ENCODE measurements at regions not wholly inside any gene's neighbourhood (a gene's known extent, or its start where the extent isn't known, plus 50 kb on each side); places are given as distances from the start of the nearest gene placed in this dataset.

DNA sequence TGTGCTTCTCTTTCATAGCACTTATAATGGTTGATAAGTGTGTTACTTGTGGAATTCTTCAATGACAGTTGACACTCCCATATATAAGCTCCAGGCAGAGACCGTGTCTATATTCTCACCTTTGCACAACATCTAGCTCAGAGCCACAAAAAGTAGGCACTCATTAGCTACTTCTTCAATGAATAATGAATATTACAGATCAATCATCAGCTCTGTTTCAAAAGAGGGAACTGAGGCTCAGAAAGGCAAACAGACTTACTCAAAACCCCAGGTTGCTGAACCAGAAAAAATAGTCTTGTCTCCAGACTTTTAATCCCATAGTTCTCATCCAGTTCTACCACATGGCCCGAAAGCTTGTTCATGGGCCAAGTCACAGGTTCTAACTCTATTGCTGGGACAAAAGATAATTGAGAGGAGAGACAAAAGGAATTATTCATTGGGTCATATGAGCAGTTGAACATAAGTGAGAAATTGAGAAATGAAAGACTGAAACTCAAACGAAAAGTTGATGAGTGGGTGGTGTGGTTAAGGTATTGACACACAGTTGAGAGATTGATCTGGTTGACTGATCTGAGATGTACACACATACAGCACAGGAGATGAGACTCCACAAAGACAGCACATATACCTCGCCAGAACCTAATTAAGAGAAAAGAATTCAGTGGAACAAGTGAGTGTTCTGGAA, 381.6 kb downstream of the EFNA5 start:
- no peak overlapping the region for H3K27ac ChIP-seq
- H3K9me3 ChIP-seq (ENCODE audit: low read depth, low read length): no peaks in the 10 kb centered on the region
- TF ChIP-seq POLR2AphosphoS5 (IDR thresholded peaks at IDR 0.05; ENCODE audit: borderline replicate concordance, low read depth, low read length) (no peak), FOXP2 (optimal IDR thresholded peaks at IDR 0.05; ENCODE audit: control extremely low read depth, extremely low read length, insufficient read depth) (no peak), EZH2 (IDR thresholded peaks at IDR 0.05) (no peak)
- H3K4me3 ChIP-seq: no peak overlapping the region
- H3K9ac ChIP-seq (ENCODE audit: insufficient read length): no peak overlapping the region
- no peak for DNase-seq (ENCODE audit: low read depth, low spot score)
- no peaks in the 10 kb centered on the region for H3K36me3 ChIP-seq (ENCODE audit: insufficient read depth, low read length)

DNA sequence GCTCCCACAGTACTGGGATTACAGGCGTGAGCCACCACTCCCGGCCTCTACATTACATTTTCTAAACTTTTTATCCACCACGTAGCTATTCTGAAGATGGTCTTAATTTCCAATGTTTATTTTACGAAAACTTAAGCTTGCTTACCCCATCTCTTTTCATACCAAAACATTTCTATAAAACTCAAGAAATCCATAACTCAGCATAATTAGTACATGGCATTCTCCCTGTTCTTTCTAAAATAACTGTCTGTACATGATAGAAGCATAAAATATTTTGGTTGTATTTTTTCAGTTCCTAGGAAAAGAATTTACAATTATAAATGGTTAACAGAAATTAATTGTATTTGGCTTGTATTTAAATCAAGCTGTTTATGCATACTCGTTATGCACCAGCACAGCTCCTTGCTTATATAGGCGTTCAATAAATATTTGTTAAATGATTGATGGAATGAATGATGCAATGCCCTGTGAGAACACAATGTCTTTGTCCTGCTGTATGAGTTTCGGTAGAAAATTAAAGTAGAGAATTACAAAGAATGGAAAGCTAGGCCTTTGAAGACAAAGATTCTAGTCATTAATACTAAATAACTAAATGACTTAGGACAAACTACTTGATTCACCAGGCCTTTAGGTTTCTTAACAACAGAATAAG, 384.2 kb downstream of the EFNA5 start:
- no peak for DNase-seq (ENCODE audit: low read depth, low spot score)
- no peaks in the 10 kb centered on the region for H3K9me3 ChIP-seq (ENCODE audit: low read depth, low read length)
- no peaks in the 10 kb centered on the region for H3K36me3 ChIP-seq (ENCODE audit: insufficient read depth, low read length)
- H3K4me3 ChIP-seq: no peak overlapping the region
- H3K27ac ChIP-seq: no peak overlapping the region
- no peak for TF ChIP-seq FOXP2 (optimal IDR thresholded peaks at IDR 0.05; ENCODE audit: control extremely low read depth, extremely low read length, insufficient read depth)
- H3K9ac ChIP-seq (ENCODE audit: insufficient read length): no peak overlapping the region

DNA sequence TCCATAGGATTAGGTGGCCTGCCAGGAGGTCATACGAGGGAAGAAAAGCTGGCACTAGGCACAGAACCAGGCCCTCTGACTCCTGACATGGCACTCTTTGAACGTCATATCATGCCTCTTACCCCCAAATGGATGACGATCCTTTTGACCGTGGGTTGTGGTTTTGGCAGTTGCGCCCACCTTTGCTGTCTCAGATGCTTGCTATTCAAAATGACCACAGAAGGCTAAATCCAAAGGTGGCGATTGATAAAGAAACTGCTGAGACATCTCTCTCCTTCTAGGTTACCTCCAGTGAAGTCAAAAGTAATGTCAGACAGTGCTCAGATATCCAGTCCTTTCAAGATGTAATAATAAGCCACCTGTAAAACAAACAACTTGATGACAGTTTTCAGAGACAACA, 385.0 kb downstream of the EFNA5 start:
- TF ChIP-seq EZH2 (IDR thresholded peaks at IDR 0.05) (no peak), FOXP2 (optimal IDR thresholded peaks at IDR 0.05; ENCODE audit: control extremely low read depth, extremely low read length, insufficient read depth) (no peak), POLR2AphosphoS5 (IDR thresholded peaks at IDR 0.05; ENCODE audit: borderline replicate concordance, low read depth, low read length) (no peak)
- no peak for DNase-seq (ENCODE audit: low read depth, low spot score)
- Histone ChIP-seq H3K36me3 (ENCODE audit: insufficient read depth, low read length) (no peaks in the 10 kb centered on the region), H3K4me3 (no peak overlapping the region), H3K27ac (no peak overlapping the region), H3K9me3 (ENCODE audit: low read depth, low read length) (no peaks in the 10 kb centered on the region), H3K9ac (ENCODE audit: insufficient read length) (no peak overlapping the region)

DNA sequence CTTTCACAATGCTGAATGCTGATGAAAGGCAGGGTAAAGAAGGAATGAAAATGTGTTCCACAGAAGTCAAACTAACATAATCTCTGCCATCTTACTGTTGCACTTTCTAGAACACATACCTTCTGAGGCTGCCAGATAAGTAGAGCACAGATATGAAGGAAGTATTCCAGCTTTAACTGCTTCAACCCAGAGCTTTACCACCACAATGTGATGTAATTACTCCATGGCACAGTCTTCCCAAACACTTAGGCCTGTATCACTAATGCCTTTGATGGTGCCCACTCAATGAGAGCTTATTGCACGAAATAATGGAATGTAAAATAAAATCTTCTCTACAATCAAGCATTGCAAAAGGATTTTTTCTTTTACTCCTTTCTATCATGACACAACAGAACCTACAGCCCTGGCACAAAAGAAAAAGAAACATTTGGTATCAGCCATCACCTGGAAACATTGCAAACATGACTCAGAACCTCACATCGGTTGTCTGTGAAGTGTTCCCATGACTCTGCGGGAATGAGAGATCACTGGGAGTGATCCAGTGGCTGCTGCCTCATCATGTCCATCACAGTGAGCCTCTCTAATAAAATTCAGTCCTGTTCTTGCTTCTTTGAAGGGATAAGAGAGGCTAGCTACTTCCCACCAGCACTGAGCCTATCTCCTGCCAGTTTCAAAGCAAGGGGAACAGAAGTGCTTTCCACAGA, 385.8 kb downstream of the EFNA5 start:
- H3K27ac ChIP-seq: no peak overlapping the region
- no peaks in the 10 kb centered on the region for H3K9me3 ChIP-seq (ENCODE audit: low read depth, low read length)
- no peak for DNase-seq (ENCODE audit: low read depth, low spot score)
- H3K9ac ChIP-seq (ENCODE audit: insufficient read length): no peak overlapping the region
- H3K4me3 ChIP-seq: no peak overlapping the region
- TF ChIP-seq EZH2 (IDR thresholded peaks at IDR 0.05): no peak
- no peak for TF ChIP-seq POLR2AphosphoS5 (IDR thresholded peaks at IDR 0.05; ENCODE audit: borderline replicate concordance, low read depth, low read length)
- TF ChIP-seq FOXP2 (optimal IDR thresholded peaks at IDR 0.05; ENCODE audit: control extremely low read depth, extremely low read length, insufficient read depth): no peak
- H3K36me3 ChIP-seq (ENCODE audit: insufficient read depth, low read length): no peaks in the 10 kb centered on the region

DNA sequence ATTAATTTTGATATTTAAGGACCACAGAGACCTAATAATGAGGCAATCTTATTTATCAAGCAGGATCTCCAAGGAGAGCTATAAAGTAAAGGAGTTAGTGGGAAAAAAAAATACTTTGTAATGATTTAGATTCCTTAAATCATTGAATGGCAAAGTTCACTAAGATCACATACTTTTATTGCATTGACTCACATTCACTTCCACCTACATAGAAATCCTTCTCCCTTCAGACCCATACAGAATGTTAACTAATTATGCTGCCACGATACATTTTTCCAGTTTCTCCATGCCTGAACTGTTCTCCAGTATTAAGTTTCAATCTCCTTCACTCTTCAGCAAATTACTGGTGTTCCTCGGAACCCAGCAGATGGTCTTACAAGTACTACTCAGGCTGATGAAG, 388.7 kb downstream of the EFNA5 start:
- Histone ChIP-seq H3K4me3 (no peak overlapping the region), H3K9me3 (ENCODE audit: low read depth, low read length) (no peaks in the 10 kb centered on the region), H3K9ac (ENCODE audit: insufficient read length) (no peak overlapping the region), H3K27ac (no peak overlapping the region), H3K36me3 (ENCODE audit: insufficient read depth, low read length) (no peaks in the 10 kb centered on the region)
- no peak for TF ChIP-seq EZH2 (IDR thresholded peaks at IDR 0.05)
- TF ChIP-seq FOXP2 (optimal IDR thresholded peaks at IDR 0.05; ENCODE audit: control extremely low read depth, extremely low read length, insufficient read depth): no peak
- TF ChIP-seq POLR2AphosphoS5 (IDR thresholded peaks at IDR 0.05; ENCODE audit: borderline replicate concordance, low read depth, low read length): no peak
- DNase-seq (ENCODE audit: low read depth, low spot score): no peak

DNA sequence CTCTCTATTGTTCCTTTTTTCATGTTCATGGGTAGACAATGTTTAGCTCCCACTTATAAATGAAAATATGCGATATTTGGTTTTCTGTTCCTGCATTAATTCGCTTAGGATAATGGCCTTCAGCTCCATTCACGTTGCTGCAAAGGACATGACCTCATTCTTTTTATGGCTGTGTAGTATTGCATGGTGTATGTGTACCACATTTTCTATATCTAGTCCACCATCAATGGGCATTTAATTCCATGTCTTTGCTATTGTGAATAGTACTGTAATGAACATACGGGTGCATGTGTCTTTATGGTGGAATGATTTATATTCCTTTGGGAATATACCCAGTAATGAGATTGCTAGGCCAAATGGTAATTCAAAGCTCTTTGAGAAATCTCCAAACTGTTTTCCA, 392.0 kb downstream of the EFNA5 start:
- no peak overlapping the region for H3K9ac ChIP-seq (ENCODE audit: insufficient read length)
- H3K36me3 ChIP-seq (ENCODE audit: insufficient read depth, low read length): no peaks in the 10 kb centered on the region
- DNase-seq (ENCODE audit: low read depth, low spot score): no peak
- no peak overlapping the region for H3K4me3 ChIP-seq
- H3K27ac ChIP-seq: no peak overlapping the region
- no peaks in the 10 kb centered on the region for H3K9me3 ChIP-seq (ENCODE audit: low read depth, low read length)
- TF ChIP-seq FOXP2 (optimal IDR thresholded peaks at IDR 0.05; ENCODE audit: control extremely low read depth, extremely low read length, insufficient read depth): no peak
- TF ChIP-seq EZH2 (IDR thresholded peaks at IDR 0.05): no peak
- TF ChIP-seq POLR2AphosphoS5 (IDR thresholded peaks at IDR 0.05; ENCODE audit: borderline replicate concordance, low read depth, low read length): no peak

DNA sequence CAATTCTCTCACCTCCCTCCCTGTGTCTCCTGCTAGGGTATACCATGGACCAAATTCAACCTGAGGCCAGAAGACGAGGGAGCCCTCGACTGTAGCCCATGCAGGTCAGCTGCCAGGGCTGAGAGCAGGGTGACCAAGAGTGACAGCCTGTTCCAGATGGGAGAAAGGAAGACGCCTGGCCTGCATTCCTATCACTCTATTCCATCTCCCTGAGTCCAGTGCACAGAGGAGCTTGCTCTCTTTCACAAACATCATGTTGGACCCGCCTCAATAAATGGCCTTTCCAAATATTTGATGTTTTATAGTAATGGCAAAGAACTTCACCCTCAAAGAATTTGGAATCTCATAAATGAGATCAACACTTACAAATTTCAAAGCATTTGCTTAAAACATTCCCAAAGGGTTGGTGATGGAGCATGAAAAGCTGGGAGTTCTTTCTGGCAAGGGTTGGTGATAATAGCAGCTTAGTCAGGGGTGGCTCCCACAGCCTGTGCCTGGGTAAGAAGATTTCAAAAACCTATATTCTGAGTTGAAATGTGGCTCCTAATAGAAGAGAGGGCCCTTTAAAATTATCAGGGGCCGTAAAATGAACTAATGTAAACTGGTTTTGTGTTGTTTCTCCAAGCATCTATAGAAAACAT, 393.1 kb downstream of the EFNA5 start:
- Histone ChIP-seq H3K9ac (ENCODE audit: insufficient read length) (no peak overlapping the region), H3K4me3 (no peak overlapping the region), H3K9me3 (ENCODE audit: low read depth, low read length) (no peaks in the 10 kb centered on the region), H3K36me3 (ENCODE audit: insufficient read depth, low read length) (no peaks in the 10 kb centered on the region), H3K27ac (no peak overlapping the region)
- no peak for TF ChIP-seq EZH2 (IDR thresholded peaks at IDR 0.05)
- no peak for TF ChIP-seq POLR2AphosphoS5 (IDR thresholded peaks at IDR 0.05; ENCODE audit: borderline replicate concordance, low read depth, low read length)
- TF ChIP-seq FOXP2 (optimal IDR thresholded peaks at IDR 0.05; ENCODE audit: control extremely low read depth, extremely low read length, insufficient read depth): no peak
- no peak for DNase-seq (ENCODE audit: low read depth, low spot score)

DNA sequence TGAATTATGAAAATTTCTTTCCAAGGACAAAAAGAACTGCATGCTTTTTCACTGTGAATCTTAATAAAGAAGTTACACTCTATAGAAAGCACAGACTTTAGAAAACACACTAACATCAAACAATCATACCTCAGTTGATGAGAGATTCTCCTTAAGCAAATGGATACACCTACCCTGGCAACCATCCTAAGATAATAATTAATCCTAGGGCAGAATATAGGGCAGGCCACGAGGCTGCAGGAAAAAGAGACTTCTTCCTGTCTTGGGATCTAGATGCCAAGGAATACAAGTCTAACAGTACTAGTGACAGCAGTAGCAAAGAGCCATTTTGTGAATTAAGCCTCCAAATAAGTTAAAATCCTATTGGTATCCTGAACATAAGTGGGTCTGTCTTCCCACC, 395.4 kb downstream of the EFNA5 start:
- H3K9me3 ChIP-seq (ENCODE audit: low read depth, low read length): no peaks in the 10 kb centered on the region
- DNase-seq (ENCODE audit: low read depth, low spot score): no peak
- H3K27ac ChIP-seq: no peak overlapping the region
- no peak overlapping the region for H3K9ac ChIP-seq (ENCODE audit: insufficient read length)
- no peak overlapping the region for H3K4me3 ChIP-seq
- no peaks in the 10 kb centered on the region for H3K36me3 ChIP-seq (ENCODE audit: insufficient read depth, low read length)
- no peak for TF ChIP-seq EZH2 (IDR thresholded peaks at IDR 0.05)
- TF ChIP-seq POLR2AphosphoS5 (IDR thresholded peaks at IDR 0.05; ENCODE audit: borderline replicate concordance, low read depth, low read length): no peak
- TF ChIP-seq FOXP2 (optimal IDR thresholded peaks at IDR 0.05; ENCODE audit: control extremely low read depth, extremely low read length, insufficient read depth): no peak

Measured in SK-N-MC (cell line).